ENCODE measurements at regions not wholly inside any gene's neighbourhood (a gene's known extent, or its start where the extent isn't known, plus 50 kb on each side); places are given as distances from the start of the nearest gene placed in this dataset.

- no peak for TF ChIP-seq ZBTB7A (IDR thresholded peaks at IDR 0.05; ENCODE audit: low read depth)
- no peak for TF ChIP-seq FOXM1 (IDR thresholded peaks at IDR 0.05; ENCODE audit: borderline replicate concordance, low read depth)
- TF ChIP-seq TAF1 (IDR thresholded peaks at IDR 0.05; ENCODE audit: low read depth): no peak
- TF ChIP-seq NFIC (IDR thresholded peaks at IDR 0.05): no peak
- no peak for TF ChIP-seq CEBPB (IDR thresholded peaks at IDR 0.05)
- TF ChIP-seq TCF12 (IDR thresholded peaks at IDR 0.05; ENCODE audit: low read depth): no peak
- no peak for TF ChIP-seq REST (IDR thresholded peaks at IDR 0.05; ENCODE audit: low read depth)
- no peak for TF ChIP-seq CREB1 (IDR thresholded peaks at IDR 0.05; ENCODE audit: low read depth)
- TF ChIP-seq YY1 (IDR thresholded peaks at IDR 0.05; ENCODE audit: low read depth): no peak
- TF ChIP-seq TEAD4 (IDR thresholded peaks at IDR 0.05): no peak
Measured at GRCh38 chr5:4542145-4542778, 597.9 kb upstream of the ADAMTS16 start.

- no peak for TF ChIP-seq USF1 (IDR thresholded peaks at IDR 0.05)
- no peak for TF ChIP-seq TAF1 (IDR thresholded peaks at IDR 0.05; ENCODE audit: low read depth)
- no peak for TF ChIP-seq ZBTB7A (IDR thresholded peaks at IDR 0.05; ENCODE audit: low read depth)
- TF ChIP-seq YY1 (IDR thresholded peaks at IDR 0.05; ENCODE audit: low read depth): no peak
- TF ChIP-seq EP300 (IDR thresholded peaks at IDR 0.05; ENCODE audit: borderline replicate concordance): no peak
- TF ChIP-seq EGR1 (IDR thresholded peaks at IDR 0.05): no peak
- TF ChIP-seq FOXM1 (IDR thresholded peaks at IDR 0.05; ENCODE audit: borderline replicate concordance, low read depth): no peak
- TF ChIP-seq TEAD4 (IDR thresholded peaks at IDR 0.05): no peak
- no peak for TF ChIP-seq CREB1 (IDR thresholded peaks at IDR 0.05; ENCODE audit: low read depth)
- TF ChIP-seq TCF12 (IDR thresholded peaks at IDR 0.05; ENCODE audit: low read depth): no peak
Measured at GRCh38 chr5:4544049-4544670, 596.0 kb upstream of the ADAMTS16 start.

GRCh38 chr5:4547547-4547946, 592.6 kb upstream of the ADAMTS16 start:
- TF ChIP-seq RAD21 (IDR thresholded peaks at IDR 0.05; ENCODE audit: low read depth) (no peak), MAX (IDR thresholded peaks at IDR 0.05) (no peak), CREB1 (IDR thresholded peaks at IDR 0.05; ENCODE audit: low read depth) (no peak), FOXM1 (IDR thresholded peaks at IDR 0.05; ENCODE audit: borderline replicate concordance, low read depth) (no peak), ZBTB7A (IDR thresholded peaks at IDR 0.05; ENCODE audit: low read depth) (no peak)

- TF ChIP-seq EP300 (IDR thresholded peaks at IDR 0.05; ENCODE audit: borderline replicate concordance) (no peak), ZBTB7A (IDR thresholded peaks at IDR 0.05; ENCODE audit: low read depth) (no peak), MAX (IDR thresholded peaks at IDR 0.05) (no peak), TCF12 (IDR thresholded peaks at IDR 0.05; ENCODE audit: low read depth) (no peak), CREB1 (IDR thresholded peaks at IDR 0.05; ENCODE audit: low read depth) (no peak), USF1 (IDR thresholded peaks at IDR 0.05) (no peak), EGR1 (IDR thresholded peaks at IDR 0.05) (no peak), FOXM1 (IDR thresholded peaks at IDR 0.05; ENCODE audit: borderline replicate concordance, low read depth) (no peak)
Measured at GRCh38 chr5:4548341-4548740, 591.8 kb upstream of the ADAMTS16 start.

- TF ChIP-seq RAD21 (IDR thresholded peaks at IDR 0.05; ENCODE audit: low read depth): no peak
- no peak for TF ChIP-seq FOXM1 (IDR thresholded peaks at IDR 0.05; ENCODE audit: borderline replicate concordance, low read depth)
- no peak for TF ChIP-seq NFIC (IDR thresholded peaks at IDR 0.05)
- TF ChIP-seq CREB1 (IDR thresholded peaks at IDR 0.05; ENCODE audit: low read depth): no peak
- no peak for TF ChIP-seq YY1 (IDR thresholded peaks at IDR 0.05; ENCODE audit: low read depth)
- no peak for TF ChIP-seq CEBPB (IDR thresholded peaks at IDR 0.05)
- no peak for TF ChIP-seq EP300 (IDR thresholded peaks at IDR 0.05; ENCODE audit: borderline replicate concordance)
- no peak for TF ChIP-seq EGR1 (IDR thresholded peaks at IDR 0.05)
- no peak for TF ChIP-seq TEAD4 (IDR thresholded peaks at IDR 0.05)
- no peak for TF ChIP-seq REST (IDR thresholded peaks at IDR 0.05; ENCODE audit: low read depth)
- TF ChIP-seq TCF12 (IDR thresholded peaks at IDR 0.05; ENCODE audit: low read depth): no peak
- TF ChIP-seq TAF1 (IDR thresholded peaks at IDR 0.05; ENCODE audit: low read depth): no peak
- no peak for TF ChIP-seq ZBTB7A (IDR thresholded peaks at IDR 0.05; ENCODE audit: low read depth)
- no peak for TF ChIP-seq MAX (IDR thresholded peaks at IDR 0.05)
- no peak for TF ChIP-seq USF1 (IDR thresholded peaks at IDR 0.05)
Measured at GRCh38 chr5:4549351-4549750, 590.8 kb upstream of the ADAMTS16 start.

Data from Ishikawa (cell line).